ENCODE measurements at regions not wholly inside any gene's neighbourhood (a gene's known extent, or its start where the extent isn't known, plus 50 kb on each side); places are given as distances from the start of the nearest gene placed in this dataset.

DNA sequence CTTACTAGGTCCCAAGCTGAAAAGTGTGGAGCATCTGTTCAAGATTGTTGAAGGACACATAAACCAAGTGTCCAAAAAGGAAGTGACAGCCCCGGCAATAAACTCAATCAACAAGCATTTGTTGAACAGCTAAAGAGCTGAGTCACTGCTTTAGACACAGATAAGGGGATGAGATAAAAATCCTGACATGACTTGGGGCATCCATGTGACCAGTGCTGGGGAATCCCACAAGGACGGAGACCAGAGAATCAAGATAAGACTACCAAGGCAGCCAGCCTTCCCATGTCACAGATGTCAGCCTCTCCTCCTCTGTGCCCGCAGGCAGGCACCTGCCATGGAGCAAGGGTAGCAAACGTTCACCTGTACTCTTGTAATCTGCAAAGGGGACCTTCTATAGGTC, 118.6 kb upstream of the KAZN start:
- H3K27ac ChIP-seq (ENCODE audit: low read depth in 1 of 2, low read length in 2 of 2), result no peak overlapping the region
- no peak overlapping the region for H3K4me2 ChIP-seq (replicated peaks; ENCODE audit: extremely low read depth, low read length, poor library complexity, severe bottlenecking)
- no peaks in the 10 kb centered on the region for H3K36me3 ChIP-seq (replicated peaks in 1 of 2; ENCODE audit: control insufficient read depth in 1 of 2, insufficient read depth in 2 of 2, low read length in 2 of 2)
- H4K20me1 ChIP-seq (ENCODE audit: insufficient read depth, low read length), result no peaks in the 10 kb centered on the region
- peaks cover 2 to 7% (median 5%) of the 10 kb centered on the region in 3 donors for H3K27me3 Mint-ChIP-seq (ENCODE audit: low read depth in 3 of 3)
- 91% methylated on average over 3 of the region's 4 CpGs for WGBS (ENCODE audit: insufficient coverage)
- H3K9me3 Mint-ChIP-seq, result peaks cover 0 to 4% (median under 1%) of the 10 kb centered on the region in 7 donors
- no peaks in the 10 kb centered on the region for H3K4me1 Mint-ChIP-seq
- H2AFZ ChIP-seq (ENCODE audit: insufficient read depth, low read depth, low read length, poor library complexity, severe bottlenecking), result no peak overlapping the region
- no peaks in the 10 kb centered on the region for H3K27me3 ChIP-seq (ENCODE audit: control insufficient read depth in 2 of 2, insufficient read depth in 2 of 2, low read length in 2 of 2)
- no peak overlapping the region for H3K9ac ChIP-seq (ENCODE audit: insufficient read depth, low read length, poor library complexity, severe bottlenecking)
- no peak overlapping the region for H3K4me3 ChIP-seq (replicated peaks in 1 of 3; ENCODE audit: low read depth in 2 of 3, low read length in 3 of 3)
- DNase-seq, result no peak
- H3K79me2 ChIP-seq (ENCODE audit: insufficient read depth, low read length), result no peaks in the 10 kb centered on the region
- H3K4me3 Mint-ChIP-seq, result no peak overlapping the region
- intact Hi-C loops (cut with micrococcal nuclease), result no loop called here
- no peaks in the 10 kb centered on the region for H3K36me3 Mint-ChIP-seq
- no peak overlapping the region for H3K27ac Mint-ChIP-seq
- TF ChIP-seq, protein P1, sequence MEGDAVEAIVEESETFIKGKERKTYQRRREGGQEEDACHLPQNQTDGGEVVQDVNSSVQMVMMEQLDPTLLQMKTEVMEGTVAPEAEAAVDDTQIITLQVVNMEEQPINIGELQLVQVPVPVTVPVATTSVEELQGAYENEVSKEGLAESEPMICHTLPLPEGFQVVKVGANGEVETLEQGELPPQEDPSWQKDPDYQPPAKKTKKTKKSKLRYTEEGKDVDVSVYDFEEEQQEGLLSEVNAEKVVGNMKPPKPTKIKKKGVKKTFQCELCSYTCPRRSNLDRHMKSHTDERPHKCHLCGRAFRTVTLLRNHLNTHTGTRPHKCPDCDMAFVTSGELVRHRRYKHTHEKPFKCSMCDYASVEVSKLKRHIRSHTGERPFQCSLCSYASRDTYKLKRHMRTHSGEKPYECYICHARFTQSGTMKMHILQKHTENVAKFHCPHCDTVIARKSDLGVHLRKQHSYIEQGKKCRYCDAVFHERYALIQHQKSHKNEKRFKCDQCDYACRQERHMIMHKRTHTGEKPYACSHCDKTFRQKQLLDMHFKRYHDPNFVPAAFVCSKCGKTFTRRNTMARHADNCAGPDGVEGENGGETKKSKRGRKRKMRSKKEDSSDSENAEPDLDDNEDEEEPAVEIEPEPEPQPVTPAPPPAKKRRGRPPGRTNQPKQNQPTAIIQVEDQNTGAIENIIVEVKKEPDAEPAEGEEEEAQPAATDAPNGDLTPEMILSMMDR (IDR thresholded peaks at IDR 0.05), result no peak
- no peaks in the 10 kb centered on the region for H3K4me1 ChIP-seq (ENCODE audit: control insufficient read depth in 1 of 2, insufficient read depth in 2 of 2, low read length in 2 of 2)
- no peaks in the 10 kb centered on the region for H3K9me3 ChIP-seq (replicated peaks in 1 of 2; ENCODE audit: control insufficient read depth in 1 of 2, insufficient read depth in 1 of 2, low read length in 2 of 2)

DNA sequence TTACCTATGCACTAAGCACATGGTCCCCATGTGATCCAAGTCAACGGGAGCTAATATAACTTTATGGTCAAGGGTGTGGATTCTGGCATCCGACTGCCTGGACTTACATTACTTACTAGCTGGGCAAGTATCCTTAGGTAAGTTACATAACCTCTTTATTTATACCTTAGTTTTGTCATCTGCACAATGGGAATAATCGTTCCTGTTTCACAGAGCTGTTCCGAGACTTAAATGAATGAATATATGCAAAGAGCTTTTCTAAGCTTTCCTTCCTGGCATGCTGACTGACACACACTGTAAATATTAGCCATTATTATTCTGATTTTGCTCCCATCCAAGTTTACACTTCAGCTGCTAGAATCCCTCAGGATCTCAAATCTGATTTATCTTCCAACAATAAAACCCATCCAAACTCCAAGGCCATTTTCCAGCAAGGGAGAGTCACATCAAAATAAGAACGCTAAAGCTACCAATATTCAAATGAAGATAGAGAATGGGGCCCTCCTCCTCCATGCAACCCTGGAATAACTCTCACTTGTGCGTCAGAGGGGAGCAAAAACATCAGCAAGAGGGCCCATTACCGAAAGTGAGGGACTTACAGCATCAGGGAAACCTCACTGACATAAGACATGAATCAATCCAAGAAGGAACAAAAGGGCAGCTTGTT, 115.6 kb upstream of the KAZN start:
- no peaks in the 10 kb centered on the region for H3K9me3 ChIP-seq (replicated peaks in 1 of 2; ENCODE audit: control insufficient read depth in 1 of 2, insufficient read depth in 1 of 2, low read length in 2 of 2)
- H4K20me1 ChIP-seq (ENCODE audit: insufficient read depth, low read length), result no peaks in the 10 kb centered on the region
- no peak overlapping the region for H2AFZ ChIP-seq (ENCODE audit: insufficient read depth, low read depth, low read length, poor library complexity, severe bottlenecking)
- H3K79me2 ChIP-seq (ENCODE audit: insufficient read depth, low read length), result no peaks in the 10 kb centered on the region
- Mint-ChIP-seq H3K27me3 (ENCODE audit: low read depth in 3 of 3) (peaks cover 5 to 7% (median 6%) of the 10 kb centered on the region in 3 donors), H3K4me3 (no peak overlapping the region), H3K27ac (no peak overlapping the region), H3K9me3 (peaks cover 0 to 4% (median 0%) of the 10 kb centered on the region in 7 donors), H3K4me1 (no peaks in the 10 kb centered on the region), H3K36me3 (no peaks in the 10 kb centered on the region)
- no peak overlapping the region for H3K27ac ChIP-seq (ENCODE audit: low read depth in 1 of 2, low read length in 2 of 2)
- H3K27me3 ChIP-seq (ENCODE audit: control insufficient read depth in 2 of 2, insufficient read depth in 2 of 2, low read length in 2 of 2), result no peaks in the 10 kb centered on the region
- 75% methylated on average over 3 of the region's 7 CpGs for WGBS (ENCODE audit: insufficient coverage)
- no peaks in the 10 kb centered on the region for H3K4me1 ChIP-seq (ENCODE audit: control insufficient read depth in 1 of 2, insufficient read depth in 2 of 2, low read length in 2 of 2)
- H3K9ac ChIP-seq (ENCODE audit: insufficient read depth, low read length, poor library complexity, severe bottlenecking), result no peak overlapping the region
- no peak overlapping the region for H3K4me2 ChIP-seq (replicated peaks; ENCODE audit: extremely low read depth, low read length, poor library complexity, severe bottlenecking)
- H3K4me3 ChIP-seq (replicated peaks in 1 of 3; ENCODE audit: low read depth in 2 of 3, low read length in 3 of 3), result no peak overlapping the region
- intact Hi-C loops (cut with micrococcal nuclease), result no loop called here
- no peak for DNase-seq
- TF ChIP-seq, protein P1 (IDR thresholded peaks at IDR 0.05), result no peak
- no peaks in the 10 kb centered on the region for H3K36me3 ChIP-seq (replicated peaks in 1 of 2; ENCODE audit: control insufficient read depth in 1 of 2, insufficient read depth in 2 of 2, low read length in 2 of 2)
